ENCODE measurements at regions not wholly inside any gene's neighbourhood (a gene's known extent, or its start where the extent isn't known, plus 50 kb on each side); places are given as distances from the start of the nearest gene placed in this dataset.

DNA sequence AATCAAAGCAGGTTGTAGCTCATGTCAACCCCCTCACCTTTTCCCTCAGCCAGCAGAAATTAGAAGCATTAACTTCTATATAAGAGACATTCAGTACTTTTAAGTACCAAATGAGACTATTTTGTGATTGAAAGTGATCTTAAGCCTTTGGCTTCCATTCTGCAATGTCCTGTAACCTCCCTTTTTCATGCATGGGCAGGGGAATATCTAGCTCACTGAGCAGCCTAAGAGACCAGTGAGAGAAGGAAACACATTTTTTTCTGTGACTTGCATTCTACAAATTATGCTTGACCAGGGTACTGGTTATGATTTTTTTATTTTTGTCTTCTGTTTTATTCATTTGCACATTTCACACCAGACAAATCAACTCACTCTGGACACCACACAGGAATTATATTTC is 369.6 kb downstream of the KCTD12 start:
- no peak for DNase-seq (ENCODE audit: low read depth)

DNA sequence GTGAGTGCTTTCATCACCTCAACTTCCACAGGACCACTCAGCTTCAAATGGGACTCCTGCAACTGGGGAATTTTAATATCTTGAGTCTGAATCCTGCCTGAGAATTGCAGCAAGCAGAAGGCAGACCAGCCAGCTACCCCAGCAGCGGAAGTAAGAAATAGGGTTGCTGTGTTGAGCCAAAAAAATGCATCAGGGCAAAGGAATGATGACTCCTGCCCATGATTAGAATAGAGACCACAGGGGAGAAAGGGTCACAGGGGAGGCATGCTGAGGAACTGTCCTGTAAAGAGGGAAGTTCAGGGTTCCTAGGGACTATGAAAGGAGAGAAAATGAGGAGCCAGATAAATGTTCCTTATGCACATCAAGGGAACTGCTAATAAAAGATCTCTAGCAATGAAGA is 370.2 kb downstream of the KCTD12 start:
- peak; percentile 86 for DNase-seq (ENCODE audit: low read depth)

DNA sequence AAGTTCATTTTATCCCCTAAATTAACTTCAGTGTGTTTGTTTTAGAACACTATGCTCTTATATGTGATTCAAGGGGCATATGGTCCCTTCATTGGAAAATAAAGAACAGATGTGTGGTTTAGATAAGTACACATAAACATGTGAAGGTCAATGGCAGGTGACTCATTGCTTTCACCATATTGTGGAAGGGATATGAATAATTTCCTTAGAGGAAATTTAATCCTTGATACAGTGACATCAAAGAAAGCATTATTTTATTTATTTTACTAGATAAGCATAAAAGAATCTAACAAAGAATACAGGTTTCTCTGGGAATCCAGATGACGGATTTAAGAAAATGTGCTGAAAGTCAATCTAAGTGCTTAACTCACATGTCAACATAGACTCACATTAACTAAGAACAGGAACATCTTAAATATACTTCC is 373.5 kb downstream of the KCTD12 start:
- peak; percentile 91 for DNase-seq (ENCODE audit: low read depth)

DNA sequence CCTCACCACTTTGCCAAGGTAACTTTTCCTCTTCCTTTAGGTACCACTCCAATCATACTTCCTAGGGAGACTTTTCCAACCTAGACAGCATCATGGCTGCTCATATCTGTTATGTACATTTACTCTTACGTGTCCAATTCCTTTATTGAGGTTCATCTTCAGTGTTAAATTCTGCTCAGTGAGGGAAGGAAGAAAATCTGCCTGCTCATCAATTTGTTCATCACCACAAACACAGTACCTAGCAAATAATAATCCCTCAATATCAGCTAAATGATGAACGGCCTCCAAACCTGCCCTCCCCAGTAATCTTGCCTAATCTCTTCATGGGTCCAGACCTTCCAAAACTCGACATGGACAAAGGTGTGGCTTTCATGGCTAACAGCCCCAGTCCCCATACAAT is 380.8 kb downstream of the KCTD12 start:
- no peak for DNase-seq (ENCODE audit: low read depth)

DNA sequence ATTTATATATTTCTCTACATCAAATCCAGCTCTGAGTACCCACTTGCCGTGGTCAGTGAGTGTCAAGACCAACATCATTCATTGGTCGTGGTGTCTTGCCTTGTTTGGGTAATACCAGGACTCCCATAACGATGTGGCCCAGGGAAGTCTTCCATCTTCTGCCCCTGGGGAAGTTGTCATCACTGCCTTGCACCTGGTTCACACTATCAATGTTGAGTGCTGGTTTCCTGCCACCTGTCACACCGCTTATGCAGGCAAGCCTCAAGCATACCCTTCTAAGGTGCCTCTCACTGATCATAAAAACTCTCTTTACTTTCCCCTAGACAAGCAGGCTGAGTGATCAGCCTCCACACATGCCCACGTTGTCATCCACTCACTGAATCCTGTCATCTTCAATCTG is 382.4 kb downstream of the KCTD12 start:
- no peak for DNase-seq (ENCODE audit: low read depth)

DNA sequence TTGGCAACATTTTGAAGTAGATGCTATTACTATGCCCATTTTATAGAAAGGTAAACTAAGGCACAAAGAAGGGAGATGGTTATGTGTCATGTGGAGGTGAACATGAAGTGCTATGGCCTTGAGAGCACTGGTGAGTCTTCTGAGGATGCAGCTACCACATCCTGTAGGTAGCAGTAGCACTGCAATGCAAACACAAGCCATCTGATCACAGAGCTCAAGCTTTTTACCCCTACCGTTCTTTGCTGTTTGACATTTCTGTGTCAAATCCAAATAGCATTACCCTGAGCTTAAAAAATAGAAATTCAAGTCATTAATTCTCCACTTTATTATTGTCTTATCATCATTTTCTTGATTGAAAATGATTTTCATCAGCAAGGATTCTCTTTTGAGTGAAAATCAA is 382.9 kb downstream of the KCTD12 start:
- DNase-seq (ENCODE audit: low read depth), result no peak

DNA sequence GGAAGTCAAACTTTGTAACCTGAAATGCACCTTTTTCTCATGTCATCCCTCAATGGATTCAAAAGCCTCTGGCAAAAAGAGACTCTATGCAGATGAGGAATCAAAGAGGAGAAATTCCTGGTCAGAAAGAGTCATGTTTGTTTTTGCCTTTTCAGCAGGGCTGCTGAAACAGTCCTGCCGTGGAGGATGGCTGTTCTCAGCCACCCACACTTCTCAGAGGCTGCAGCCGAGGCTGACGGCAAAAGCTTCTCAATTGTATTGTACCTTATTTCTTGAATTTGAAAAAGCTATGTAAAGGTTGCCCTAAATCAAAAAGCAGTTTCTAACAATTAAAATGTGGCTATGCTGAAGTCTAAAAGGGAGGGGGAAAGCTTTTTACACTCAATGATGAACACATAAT is 385.3 kb downstream of the KCTD12 start:
- DNase-seq (ENCODE audit: low read depth), result no peak

DNA sequence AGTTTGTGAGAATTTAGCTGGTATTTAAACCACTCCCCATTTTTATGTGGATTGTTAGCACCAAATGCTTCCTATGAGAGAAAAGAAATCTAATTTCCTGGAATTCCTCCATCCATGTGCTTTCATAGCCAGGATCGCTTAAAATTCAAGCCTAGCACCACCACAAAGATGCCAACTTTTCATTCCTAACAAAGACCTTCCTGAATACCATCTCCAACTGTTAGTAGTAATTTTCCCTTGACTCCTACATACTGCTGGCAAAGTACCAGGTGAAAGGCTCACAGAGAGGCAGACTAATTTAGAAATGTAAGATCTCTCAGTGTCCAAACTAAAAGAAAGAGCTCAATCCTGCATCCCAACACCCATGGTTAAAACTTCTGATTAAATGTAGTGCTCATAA is 386.3 kb downstream of the KCTD12 start:
- DNase-seq (ENCODE audit: low read depth), result no peak

DNA sequence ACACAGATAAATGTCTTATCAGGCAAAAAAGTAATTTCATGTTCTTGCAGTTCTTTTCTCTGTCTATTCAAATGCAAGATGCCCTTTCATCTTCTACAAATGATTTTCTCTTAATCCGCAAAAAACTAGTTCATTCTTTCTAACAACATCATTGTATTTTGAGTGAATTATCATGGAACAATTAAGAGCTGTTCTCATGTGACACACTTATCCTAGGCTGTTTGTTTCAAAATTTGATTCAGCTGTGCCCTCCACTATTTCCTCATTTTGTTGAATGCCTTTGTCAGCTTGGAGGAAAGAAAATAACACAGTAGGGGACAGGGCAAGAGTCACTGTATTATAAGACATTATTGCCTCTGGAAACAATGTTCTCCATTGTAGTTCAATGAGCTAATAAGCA is 396.9 kb downstream of the KCTD12 start:
- DNase-seq (ENCODE audit: low read depth), result no peak

DNA sequence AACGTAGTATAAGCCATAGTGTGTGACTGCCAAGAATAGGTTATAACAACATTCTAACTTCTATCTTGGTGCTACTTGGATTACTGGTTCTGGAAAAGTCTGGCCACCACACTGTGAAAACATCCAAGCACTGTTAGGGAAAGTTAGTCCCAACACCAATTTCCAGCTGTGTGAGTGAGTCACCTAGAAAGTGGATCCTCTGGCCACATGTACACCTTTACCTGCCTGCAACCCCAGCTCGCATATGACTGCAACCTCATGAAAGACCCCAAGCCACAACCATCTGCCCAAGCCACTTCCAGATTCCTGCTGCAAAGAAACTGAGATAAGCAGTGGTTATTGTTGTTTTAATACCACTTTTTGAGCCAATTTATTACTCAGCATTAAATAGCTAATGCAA is 404.5 kb downstream of the KCTD12 start:
- DNase-seq (ENCODE audit: low read depth), result no peak

DNA sequence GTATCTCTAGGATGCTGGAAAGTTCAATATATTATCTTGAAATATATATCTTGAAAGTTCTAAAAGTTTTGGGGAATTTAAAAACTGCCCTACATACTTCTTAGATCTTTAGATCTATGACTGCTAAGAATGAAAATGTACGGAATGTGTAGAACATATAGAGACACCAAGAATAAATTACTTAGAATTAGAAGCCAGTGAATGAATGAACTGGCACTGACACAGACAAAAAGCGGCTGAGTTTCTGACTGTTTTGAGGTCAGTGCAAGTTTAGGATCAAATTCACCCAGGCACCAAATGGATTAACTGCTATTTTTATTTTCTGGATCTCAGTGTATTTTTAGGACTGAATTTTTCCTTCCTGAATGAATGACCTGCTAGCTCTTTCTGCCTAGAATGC is 411.2 kb downstream of the KCTD12 start:
- no peak for DNase-seq (ENCODE audit: low read depth)

DNA sequence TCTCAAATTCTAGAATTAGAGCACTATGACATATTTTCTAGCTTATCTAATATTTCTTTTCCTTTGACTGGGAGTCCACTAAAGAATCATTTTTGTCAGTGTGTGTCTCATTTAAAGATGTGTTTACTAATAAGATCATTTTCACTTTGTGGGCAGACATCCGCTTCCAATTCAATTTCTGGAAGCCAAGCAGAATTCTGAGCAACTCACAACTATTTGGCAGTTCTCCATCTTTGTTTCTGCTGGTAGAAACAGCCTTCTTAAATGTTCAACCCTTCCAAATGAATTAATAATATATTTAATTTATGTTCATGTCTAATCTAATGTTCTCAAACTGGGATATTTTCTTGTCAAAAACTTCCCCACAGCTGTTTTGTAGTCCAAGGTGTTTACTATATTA is 411.8 kb downstream of the KCTD12 start:
- no peak for DNase-seq (ENCODE audit: low read depth)

DNA sequence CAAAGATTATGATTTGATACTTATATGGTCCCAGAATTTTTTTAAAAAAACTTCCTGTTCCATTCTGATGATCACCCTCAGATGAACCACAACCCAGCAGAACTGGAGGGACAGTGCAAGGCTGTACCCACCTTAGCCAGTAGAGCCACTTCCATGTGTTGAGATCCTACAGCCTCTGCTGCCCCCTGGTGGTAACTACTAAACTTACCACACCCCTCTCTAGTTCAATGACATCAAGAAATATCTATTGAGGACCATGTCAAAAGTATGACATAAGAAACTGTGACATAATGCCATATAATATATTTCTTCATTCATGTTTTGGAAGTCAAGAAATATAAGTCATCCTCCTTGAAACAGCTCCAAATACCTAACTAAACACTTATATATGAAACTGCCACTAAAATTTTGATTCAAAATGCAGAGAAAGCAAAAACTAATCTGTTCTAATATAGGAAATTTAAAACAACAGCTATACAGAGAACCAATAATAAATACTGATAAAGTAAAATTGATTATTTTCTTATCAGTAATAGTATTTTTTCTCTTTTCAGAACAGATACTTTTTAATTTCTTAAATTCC is 412.6 kb downstream of the KCTD12 start:
- DNase-seq (ENCODE audit: low read depth), result peak; percentile 67

DNA sequence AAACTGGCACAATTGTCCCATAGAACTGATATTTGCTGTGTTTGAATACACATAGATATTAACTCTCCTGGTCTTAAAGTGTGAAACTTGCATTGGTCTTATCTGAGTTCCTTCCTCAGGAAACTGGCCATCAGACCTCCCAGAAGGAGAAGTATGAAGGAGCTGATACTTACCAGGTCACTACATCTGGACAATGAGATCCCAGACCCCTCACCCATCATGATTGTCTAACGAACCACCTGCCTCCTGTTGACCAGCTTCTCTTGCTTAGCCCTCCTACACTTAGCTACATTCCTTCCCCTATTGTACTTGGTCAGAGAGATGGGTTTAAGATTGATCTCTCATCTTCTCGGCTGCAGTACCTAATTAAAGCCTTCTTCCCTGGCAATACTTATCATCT is 413.3 kb downstream of the KCTD12 start:
- no peak for DNase-seq (ENCODE audit: low read depth)

DNA sequence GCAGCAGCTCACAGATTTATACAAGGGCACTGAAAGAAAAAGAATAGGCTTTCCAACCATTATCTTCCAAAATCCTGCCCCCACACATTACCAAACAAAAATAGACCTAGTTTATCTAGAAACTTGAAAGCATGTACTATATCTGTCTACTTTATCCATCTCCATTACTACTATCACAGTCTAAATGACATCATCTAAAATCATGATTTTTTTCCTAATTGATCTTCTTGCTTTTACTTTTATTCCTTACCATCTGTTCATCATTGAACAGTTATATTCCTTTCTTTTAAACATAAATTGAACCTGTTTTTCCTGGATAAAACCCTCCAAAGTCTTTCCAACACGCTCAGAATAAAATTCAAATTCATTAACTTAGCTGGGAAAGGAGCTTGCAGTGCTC is 414.7 kb downstream of the KCTD12 start:
- no peak for DNase-seq (ENCODE audit: low read depth)

DNA sequence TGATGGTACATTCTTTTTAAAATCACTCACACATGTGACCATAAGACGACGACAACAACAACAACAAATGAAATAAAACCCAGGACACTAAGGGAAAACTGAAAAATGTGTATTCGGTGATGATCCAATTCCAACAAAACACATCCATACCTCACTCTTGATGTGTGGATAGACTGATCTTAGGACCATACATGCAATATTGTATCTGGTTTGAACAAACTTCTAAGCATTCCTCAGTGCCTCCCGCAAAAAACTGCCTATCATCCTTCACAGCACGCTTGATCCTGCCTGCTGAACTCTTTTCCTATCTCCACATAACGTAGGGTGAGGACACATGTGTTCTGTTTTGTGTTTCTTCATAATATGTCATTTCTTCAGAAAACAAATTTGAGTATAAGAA is 415.2 kb downstream of the KCTD12 start:
- peak; percentile 14 for DNase-seq (ENCODE audit: low read depth)

DNA sequence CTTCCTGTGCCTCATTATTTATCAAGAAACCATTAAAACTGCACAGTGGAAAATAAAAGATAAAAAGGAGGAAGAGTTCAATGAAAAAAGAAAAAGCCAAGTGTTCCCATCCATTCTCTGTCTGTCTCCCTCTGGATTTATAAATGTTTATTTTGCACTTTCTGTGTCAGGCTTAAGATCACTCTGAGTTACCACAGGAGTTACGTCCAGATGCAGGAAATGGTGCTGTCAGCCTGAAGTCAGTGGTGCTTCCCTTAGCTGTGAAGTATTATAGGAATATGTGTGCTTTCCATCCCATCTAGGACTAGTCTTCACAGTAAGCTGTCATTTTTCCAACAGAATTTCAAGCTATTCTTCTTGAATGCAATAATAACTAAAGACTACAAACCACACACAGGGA is 420.2 kb downstream of the KCTD12 start:
- no peak for DNase-seq (ENCODE audit: low read depth)

DNA sequence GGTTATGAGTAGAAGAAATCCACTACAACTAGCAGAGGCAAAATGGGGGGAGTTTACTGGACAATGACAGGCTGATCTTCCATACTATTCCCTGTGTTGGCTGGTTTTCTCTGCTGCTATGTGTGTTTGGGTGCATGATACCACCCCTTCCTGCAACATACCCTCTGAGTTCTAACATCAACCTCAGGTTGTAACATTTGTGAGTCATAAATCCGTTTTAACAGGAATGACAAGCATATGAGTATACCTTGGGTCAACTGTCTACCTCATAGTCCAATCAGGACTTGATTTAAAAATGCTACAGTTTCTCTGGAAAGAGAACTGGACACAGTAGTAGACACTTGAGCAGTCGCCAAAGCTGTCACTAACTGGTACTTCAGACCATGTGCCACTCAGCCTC is 422.9 kb downstream of the KCTD12 start:
- no peak for DNase-seq (ENCODE audit: low read depth)

DNA sequence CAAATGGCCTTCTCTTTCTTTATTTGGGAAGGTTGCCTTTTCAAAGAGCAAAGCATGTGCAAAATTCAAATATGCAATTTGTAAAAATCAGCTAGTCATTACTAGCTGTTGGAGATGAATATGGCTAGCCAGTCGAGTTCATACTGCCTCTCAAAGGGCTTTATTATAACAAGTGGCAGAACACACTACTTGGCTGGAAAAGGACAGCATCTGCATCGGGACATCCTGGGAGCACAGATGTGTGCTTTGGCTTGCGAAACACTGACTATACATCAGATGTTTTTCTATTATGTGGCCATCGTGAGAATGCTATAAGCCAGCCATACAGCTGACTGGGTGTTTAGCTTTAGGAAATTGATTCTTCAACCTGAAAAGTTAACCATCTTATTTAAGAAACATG is 424.2 kb downstream of the KCTD12 start:
- DNase-seq (ENCODE audit: low read depth), result no peak

DNA sequence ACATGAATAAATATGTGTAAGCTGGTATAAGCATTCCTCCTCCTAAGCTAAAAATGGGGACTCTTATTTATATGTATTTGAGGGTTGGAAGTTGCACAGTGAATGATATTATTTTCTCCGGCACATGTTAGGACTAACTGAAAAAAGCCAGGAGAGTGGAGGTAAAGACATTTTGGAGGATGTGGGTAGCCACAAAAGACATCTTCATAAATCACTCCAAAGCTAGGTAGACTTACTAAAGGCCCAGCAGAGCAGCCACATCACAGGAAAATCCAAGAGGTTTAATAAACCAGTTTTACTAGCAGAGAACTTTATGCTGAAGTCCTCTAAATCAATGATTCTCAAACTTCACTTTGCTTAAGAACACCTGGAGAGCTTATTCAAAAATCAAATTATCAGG is 424.7 kb downstream of the KCTD12 start:
- no peak for DNase-seq (ENCODE audit: low read depth)

DNA sequence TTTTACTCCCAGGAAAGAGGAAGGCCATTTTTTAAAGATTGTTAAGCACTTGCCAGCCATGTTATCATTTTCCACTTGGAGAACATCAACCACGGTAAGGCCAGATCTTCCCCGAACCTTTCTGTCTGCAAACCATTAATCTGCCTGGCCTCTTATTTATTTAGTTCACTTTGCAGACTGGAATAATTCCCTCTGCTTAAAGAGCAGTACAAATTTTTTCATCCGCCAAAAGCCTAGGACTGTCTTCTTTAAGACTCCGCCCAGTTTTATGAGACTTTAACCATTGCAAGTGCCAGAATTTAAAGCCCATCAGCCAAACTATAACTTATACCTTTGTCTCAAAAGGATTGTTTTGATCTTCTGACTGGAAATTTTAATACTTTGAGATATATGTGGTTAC is 426.3 kb downstream of the KCTD12 start:
- DNase-seq (ENCODE audit: low read depth), result no peak

DNA sequence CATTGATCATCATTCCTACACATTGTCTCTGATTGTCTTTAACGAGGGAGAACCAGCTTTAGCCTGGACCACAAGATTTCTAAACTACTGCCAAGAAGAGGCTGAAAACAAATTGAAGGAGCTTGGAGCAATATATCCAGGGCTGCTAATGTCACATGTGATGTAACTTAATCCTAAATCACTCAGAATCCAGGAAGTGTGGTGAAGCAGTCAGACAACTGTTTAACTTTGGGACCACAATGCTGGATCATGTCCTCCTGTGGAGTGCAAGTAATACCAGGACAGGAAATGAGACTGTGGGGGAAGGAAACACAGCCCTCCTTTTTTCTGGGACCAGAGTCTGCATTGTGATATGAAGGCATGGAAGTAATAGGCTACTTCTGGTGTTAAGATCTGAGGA is 430.2 kb downstream of the KCTD12 start:
- peak; percentile 44 for DNase-seq (ENCODE audit: low read depth)

DNA sequence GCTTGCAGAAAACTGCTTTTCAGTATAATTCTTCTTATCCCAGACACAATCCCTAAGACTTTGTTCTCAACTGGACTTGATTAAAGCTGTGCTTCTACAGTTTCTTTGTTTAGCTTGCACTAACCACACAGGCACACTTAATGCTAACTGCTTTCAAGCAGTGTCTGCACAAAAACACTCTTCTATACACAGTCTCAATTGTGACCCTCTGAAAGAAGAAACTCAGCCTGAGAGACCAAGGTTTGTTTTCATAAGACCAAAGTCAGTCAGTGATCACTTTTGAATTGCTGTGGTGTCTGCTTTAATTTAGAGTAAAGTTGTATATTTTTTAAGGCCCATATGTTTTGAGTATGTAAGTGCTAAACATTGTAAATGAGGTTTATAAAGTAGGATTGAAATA is 431.2 kb downstream of the KCTD12 start:
- no peak for DNase-seq (ENCODE audit: low read depth)

DNA sequence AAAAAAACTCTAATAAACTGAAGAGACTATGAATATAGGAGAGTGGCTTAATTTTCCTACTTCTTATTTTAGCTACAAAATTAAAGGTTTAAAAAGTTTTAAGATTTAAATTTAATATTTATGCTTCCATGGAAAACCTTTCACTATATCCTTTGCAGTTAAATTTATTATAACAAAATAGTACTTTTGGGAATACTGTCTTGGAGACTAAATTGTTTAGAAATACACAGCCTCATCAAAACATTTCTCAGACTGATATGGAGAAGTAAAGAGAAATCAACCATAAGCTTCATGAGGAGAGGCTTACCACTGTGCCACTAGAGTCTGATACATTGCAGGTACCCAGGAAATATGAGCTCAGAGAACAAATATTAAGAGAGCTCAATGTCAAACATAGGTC is 436.5 kb downstream of the KCTD12 start:
- DNase-seq (ENCODE audit: low read depth), result no peak

DNA sequence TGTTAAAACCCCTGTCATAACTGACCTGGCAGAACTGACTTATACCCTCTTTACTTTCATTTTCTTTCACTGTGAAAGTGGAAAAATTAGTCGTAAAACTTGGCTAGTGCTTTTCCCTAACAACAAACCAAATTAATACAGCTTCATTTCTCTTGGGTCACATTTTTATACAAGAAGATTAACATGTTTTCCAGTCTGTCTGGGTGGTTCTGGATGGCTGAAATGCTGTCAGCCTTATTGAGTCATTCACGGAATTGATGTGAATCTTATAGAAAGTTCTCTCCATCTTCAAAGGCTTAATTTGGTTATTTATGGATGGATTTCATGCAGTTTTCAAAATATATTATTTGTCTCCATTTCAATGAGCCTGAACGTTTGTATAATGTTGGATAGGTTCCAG is 440.0 kb downstream of the KCTD12 start:
- DNase-seq (ENCODE audit: low read depth), result no peak

All from amniotic epithelial cell (primary cell).